HL-60 (cell line): ENCODE measurements at regions not wholly inside any gene's neighbourhood (a gene's known extent, or its start where the extent isn't known, plus 50 kb on each side); places are given as distances from the start of the nearest gene placed in this dataset.

Experiments used
- DNase-seq, 2 experiments: peaks; one replicate each; pipeline ENCODE4 v3.0.0-alpha.2; 2010 to 2020; ENCODE audit warnings: low read depth in 1 of 2, low spot score in 1 of 2
- H3K27ac ChIP-seq: fragments of 250-450 bp; sonication (Bioruptor Pico); replicated peaks from 2 replicates; pipeline ENCODE4 v1.5.1; 2020; ENCODE audit warnings: mild to moderate bottlenecking, moderate library complexity
- H3K27me3 ChIP-seq: fragments of 250-450 bp; sonication (Bioruptor Pico); 2 replicates; pipeline ENCODE4 v1.5.1; 2021; ENCODE audit warnings: mild to moderate bottlenecking, moderate library complexity; ENCODE audit not compliant: insufficient read depth, poor library complexity, severe bottlenecking
- H3K4me3 ChIP-seq: replicated peaks from 2 replicates; pipeline ENCODE4 v1.5.1; 2011; ENCODE audit warnings: mild to moderate bottlenecking, control low read depth, low read length; ENCODE audit not compliant: insufficient read depth
- GABPA ChIP-seq: IDR thresholded peaks from 2 replicates; pipeline ENCODE4 v1.6.1; 2012; ENCODE audit warnings: low read depth
- POLR2AphosphoS5 ChIP-seq: IDR thresholded peaks from 2 replicates; pipeline ENCODE4 v1.6.1; 2012; ENCODE audit warnings: low read depth
- SPI1 ChIP-seq: IDR thresholded peaks from 2 replicates; pipeline ENCODE4 v1.6.1; 2012; ENCODE audit warnings: low read depth, mild to moderate bottlenecking, borderline replicate concordance
- TF ChIP-seq, protein P1 (sequence below): IDR thresholded peaks from 2 replicates; pipeline ENCODE4 v1.6.1; 2012; ENCODE audit warnings: low read depth; ENCODE audit not compliant: insufficient replicate concordance
- TF ChIP-seq, protein P2 (sequence below): IDR thresholded peaks from one replicate; pipeline ENCODE4 v1.5.1; 2011; ENCODE audit warnings: low read length, control low read depth, inconsistent platforms; ENCODE audit not compliant: insufficient read depth

DNA sequence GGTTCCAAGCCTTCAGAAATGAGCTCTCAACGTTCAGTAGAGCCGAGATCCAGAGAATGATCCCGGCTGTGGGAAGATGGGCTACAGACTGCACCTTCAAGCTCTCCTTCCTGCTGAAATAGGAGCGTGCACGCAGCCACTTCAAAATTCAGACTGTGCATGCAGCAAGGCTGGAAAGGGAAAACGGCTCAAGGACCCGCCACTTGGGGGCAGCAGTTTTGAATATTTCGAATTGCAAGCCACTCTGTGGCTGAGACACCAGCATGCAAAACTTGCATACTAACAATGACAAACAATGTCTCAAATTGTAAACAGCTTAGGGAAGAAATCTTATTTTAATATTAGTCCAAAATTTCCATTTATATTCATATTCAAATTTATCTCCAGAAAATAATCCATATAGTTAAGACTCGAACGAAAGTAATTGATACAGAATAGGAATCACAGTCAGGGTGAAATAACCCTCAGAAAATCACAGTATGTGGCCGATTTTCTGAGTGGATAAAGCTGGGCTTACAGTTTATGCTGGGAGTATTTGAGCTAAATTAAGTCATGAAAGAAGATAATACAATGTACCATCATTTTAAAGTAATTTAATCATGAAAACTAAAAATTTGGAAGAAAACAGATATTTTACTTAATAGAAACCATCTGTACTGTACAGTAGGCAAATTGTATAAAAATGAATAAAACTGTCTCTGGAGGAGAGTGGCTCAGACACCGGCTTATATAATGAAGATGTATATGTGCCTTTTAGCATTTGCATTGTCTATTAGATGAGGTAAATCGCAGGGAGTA, 137.9 kb upstream of the MKI67 start:
- H3K27me3 ChIP-seq: peaks cover 10% of the 10 kb centered on the region
- H3K4me3 ChIP-seq: no peak overlapping the region
- TF ChIP-seq GABPA: no peak
- no peak for TF ChIP-seq POLR2AphosphoS5
- no peak for TF ChIP-seq SPI1
- TF ChIP-seq, protein P1, sequence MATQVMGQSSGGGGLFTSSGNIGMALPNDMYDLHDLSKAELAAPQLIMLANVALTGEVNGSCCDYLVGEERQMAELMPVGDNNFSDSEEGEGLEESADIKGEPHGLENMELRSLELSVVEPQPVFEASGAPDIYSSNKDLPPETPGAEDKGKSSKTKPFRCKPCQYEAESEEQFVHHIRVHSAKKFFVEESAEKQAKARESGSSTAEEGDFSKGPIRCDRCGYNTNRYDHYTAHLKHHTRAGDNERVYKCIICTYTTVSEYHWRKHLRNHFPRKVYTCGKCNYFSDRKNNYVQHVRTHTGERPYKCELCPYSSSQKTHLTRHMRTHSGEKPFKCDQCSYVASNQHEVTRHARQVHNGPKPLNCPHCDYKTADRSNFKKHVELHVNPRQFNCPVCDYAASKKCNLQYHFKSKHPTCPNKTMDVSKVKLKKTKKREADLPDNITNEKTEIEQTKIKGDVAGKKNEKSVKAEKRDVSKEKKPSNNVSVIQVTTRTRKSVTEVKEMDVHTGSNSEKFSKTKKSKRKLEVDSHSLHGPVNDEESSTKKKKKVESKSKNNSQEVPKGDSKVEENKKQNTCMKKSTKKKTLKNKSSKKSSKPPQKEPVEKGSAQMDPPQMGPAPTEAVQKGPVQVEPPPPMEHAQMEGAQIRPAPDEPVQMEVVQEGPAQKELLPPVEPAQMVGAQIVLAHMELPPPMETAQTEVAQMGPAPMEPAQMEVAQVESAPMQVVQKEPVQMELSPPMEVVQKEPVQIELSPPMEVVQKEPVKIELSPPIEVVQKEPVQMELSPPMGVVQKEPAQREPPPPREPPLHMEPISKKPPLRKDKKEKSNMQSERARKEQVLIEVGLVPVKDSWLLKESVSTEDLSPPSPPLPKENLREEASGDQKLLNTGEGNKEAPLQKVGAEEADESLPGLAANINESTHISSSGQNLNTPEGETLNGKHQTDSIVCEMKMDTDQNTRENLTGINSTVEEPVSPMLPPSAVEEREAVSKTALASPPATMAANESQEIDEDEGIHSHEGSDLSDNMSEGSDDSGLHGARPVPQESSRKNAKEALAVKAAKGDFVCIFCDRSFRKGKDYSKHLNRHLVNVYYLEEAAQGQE: no peak
- TF ChIP-seq, protein P2, sequence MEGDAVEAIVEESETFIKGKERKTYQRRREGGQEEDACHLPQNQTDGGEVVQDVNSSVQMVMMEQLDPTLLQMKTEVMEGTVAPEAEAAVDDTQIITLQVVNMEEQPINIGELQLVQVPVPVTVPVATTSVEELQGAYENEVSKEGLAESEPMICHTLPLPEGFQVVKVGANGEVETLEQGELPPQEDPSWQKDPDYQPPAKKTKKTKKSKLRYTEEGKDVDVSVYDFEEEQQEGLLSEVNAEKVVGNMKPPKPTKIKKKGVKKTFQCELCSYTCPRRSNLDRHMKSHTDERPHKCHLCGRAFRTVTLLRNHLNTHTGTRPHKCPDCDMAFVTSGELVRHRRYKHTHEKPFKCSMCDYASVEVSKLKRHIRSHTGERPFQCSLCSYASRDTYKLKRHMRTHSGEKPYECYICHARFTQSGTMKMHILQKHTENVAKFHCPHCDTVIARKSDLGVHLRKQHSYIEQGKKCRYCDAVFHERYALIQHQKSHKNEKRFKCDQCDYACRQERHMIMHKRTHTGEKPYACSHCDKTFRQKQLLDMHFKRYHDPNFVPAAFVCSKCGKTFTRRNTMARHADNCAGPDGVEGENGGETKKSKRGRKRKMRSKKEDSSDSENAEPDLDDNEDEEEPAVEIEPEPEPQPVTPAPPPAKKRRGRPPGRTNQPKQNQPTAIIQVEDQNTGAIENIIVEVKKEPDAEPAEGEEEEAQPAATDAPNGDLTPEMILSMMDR: peak; percentile 80
- no peak overlapping the region for H3K27ac ChIP-seq
- peak; percentile 21 to 50 for DNase-seq

DNA sequence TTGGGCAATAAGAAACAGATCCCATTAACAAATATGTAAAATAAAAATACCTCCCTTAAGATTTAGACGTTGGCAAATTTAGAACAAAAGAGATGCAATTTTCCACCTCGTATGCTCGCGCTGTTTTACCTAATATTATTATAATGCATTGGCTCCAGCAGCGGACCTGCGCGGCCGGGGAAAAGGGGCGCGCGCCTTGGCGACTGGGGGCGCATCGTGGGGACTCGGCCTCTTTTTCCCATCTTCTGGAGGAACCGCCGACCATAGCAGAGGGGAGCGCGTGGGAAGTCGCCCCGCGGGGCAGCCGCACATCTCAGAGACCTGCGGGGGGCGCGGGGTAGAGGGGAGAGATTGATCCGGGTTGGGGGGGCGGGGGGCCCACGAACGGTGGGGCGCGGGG, 139.4 kb upstream of the MKI67 start:
- H3K27me3 ChIP-seq: peaks cover 11% of the 10 kb centered on the region
- DNase-seq: no peak
- TF ChIP-seq POLR2AphosphoS5 (no peak), SPI1 (no peak), GABPA (no peak)
- TF ChIP-seq, protein P2: no peak
- TF ChIP-seq, protein P1: no peak
- H3K4me3 ChIP-seq: no peak overlapping the region
- no peak overlapping the region for H3K27ac ChIP-seq

DNA sequence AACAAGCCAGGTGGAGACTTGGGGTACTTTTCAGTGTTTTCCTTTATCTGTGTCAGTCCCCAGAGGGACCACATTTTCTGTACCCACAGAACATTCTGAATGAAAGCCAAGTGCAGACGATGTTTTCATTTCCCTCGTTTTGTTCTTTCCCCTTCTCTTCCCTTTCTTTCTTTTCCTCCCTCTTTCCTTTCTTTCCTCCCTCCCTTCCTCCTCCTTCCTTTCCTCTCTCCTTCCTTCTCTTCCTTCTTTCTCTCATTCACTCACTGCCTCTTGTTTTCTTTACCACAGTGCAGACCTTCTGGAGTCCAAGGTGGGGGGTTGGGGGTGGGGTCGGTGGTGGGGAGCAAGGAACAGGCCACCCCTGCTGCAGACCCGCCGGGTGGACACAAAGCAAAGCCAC, 141.4 kb upstream of the MKI67 start:
- H3K27me3 ChIP-seq: peaks cover 17% of the 10 kb centered on the region
- H3K4me3 ChIP-seq: no peak overlapping the region
- H3K27ac ChIP-seq: no peak overlapping the region
- DNase-seq: no peak
- TF ChIP-seq, protein P2: no peak
- TF ChIP-seq POLR2AphosphoS5 (no peak), GABPA (no peak), SPI1 (no peak)
- TF ChIP-seq, protein P1: no peak
